T-cell (primary cell): ENCODE measurements at regions not wholly inside any gene's neighbourhood (a gene's known extent, or its start where the extent isn't known, plus 50 kb on each side); places are given as distances from the start of the nearest gene placed in this dataset.
"Not testable (repeated sequence)": the region's sequence is repeated elsewhere in the genome, so short reads cannot be mapped to it uniquely, and the experiment has no call there.

Experiments
- ATAC-seq, 4 experiments: fragments of 200-7000 bp in 3 of 4; fragments of 150-1000 bp in 1 of 4; cut with Tn5 transposase; replicated peaks in 1 of 4; 1 replicate in 3 of 4; 2 replicates in 1 of 4; pipeline ENCODE4 v1.10.0; 2021; ENCODE audit warnings: moderate library complexity in 3 of 4, mild to moderate bottlenecking in 2 of 4, moderate number of reproducible peaks in 1 of 4
- CTCF ChIA-PET, 2 donors: fragments of 300-600 bp; sonication (Branson Sonifier 250); formaldehyde crosslinking; loops; one replicate each; lab custom pipeline; 2022; ENCODE audit warnings: antibody characterized with exemption in 2 of 2; lab: Charles Lee
- POLR2A ChIA-PET, 2 donors: fragments of 300-600 bp; sonication (Branson Sonifier 250); formaldehyde crosslinking; loops; one replicate each; lab custom pipeline; 2022; ENCODE audit warnings: antibody characterized with exemption in 2 of 2; lab: Charles Lee
- DNase-seq, 35 experiments: peaks; one replicate each; pipeline versions ENCODE4 v3.0.0 to v3.0.0-alpha.2; 2013 to 2023
- H3K27ac ChIP-seq: one replicate; pipeline ENCODE4 v1.5.1; 2013; ENCODE audit warnings: low read length
- H3K27me3 ChIP-seq, 2 experiments: replicated peaks in 1 of 2; 1 replicate in 1 of 2; 2 replicates in 1 of 2; pipeline versions ENCODE4 v1.6.1 to v1.7.0; 2013; ENCODE audit warnings: low read length in 1 of 2, mixed read lengths in 1 of 2; ENCODE audit not compliant: control insufficient read depth in 2 of 2, insufficient read depth in 2 of 2; ENCODE audit errors: extremely low read depth in 1 of 2
- H3K36me3 ChIP-seq, 2 donors: 1 replicate in 1 of 2; 2 replicates in 1 of 2; pipeline versions ENCODE4 v1.6.1 to v1.7.0; 2013; ENCODE audit warnings: low read length in 1 of 2; ENCODE audit not compliant: control insufficient read depth in 2 of 2, insufficient read depth in 1 of 2; ENCODE audit errors: extremely low read depth in 1 of 2
- H3K4me1 ChIP-seq, 2 experiments: 1 replicate in 1 of 2; 2 replicates in 1 of 2; pipeline versions ENCODE4 v1.6.1 to v1.7.0; 2013; ENCODE audit warnings: low read length in 2 of 2, mixed read lengths in 1 of 2; ENCODE audit not compliant: insufficient read depth in 2 of 2, control insufficient read depth in 1 of 2; ENCODE audit errors: extremely low read depth in 1 of 2
- H3K4me3 ChIP-seq, 2 donors: 1 replicate in 1 of 2; 2 replicates in 1 of 2; pipeline versions ENCODE4 v1.5.1 to v1.7.0; 2013; ENCODE audit warnings: mild to moderate bottlenecking in 2 of 2, low read length in 1 of 2, moderate library complexity in 1 of 2; ENCODE audit not compliant: control insufficient read depth in 1 of 2; ENCODE audit errors: extremely low read depth in 1 of 2
- H3K9me3 ChIP-seq: 2 replicates; pipeline ENCODE4 v1.7.0; 2013
- H3K27ac Mint-ChIP-seq, 2 donors: one replicate each; pipeline ENCODE4 v1.8.0; 2020 to 2021; ENCODE audit warnings: mild to moderate bottlenecking in 2 of 2, mixed read lengths in 2 of 2
- H3K27me3 Mint-ChIP-seq, 2 donors: one replicate each; pipeline ENCODE4 v1.8.0; 2021 to 2022; ENCODE audit warnings: mixed read lengths in 2 of 2
- H3K36me3 Mint-ChIP-seq: one replicate; pipeline ENCODE4 v1.8.0; 2021; ENCODE audit warnings: mixed read lengths
- H3K4me1 Mint-ChIP-seq, 3 donors: one replicate each; pipeline ENCODE4 v1.8.0; 2020 to 2022; ENCODE audit warnings: mixed read lengths in 3 of 3, mild to moderate bottlenecking in 1 of 3
- H3K4me3 Mint-ChIP-seq, 3 donors: one replicate each; pipeline ENCODE4 v1.8.0; 2020 to 2022; ENCODE audit warnings: mild to moderate bottlenecking in 3 of 3, mixed read lengths in 3 of 3, moderate library complexity in 3 of 3
- H3K9me3 Mint-ChIP-seq, 3 donors: one replicate each; pipeline ENCODE4 v1.8.0; 2020 to 2022; ENCODE audit warnings: mixed read lengths in 3 of 3
- WGBS: methylation state at CpG from one replicate; pipeline ENCODE4 v1.1.5; 2013; ENCODE audit warnings: missing lambda C conversion rate; ENCODE audit not compliant: insufficient coverage; 5-methylcytosine and 5-hydroxymethylcytosine counted together

DNA sequence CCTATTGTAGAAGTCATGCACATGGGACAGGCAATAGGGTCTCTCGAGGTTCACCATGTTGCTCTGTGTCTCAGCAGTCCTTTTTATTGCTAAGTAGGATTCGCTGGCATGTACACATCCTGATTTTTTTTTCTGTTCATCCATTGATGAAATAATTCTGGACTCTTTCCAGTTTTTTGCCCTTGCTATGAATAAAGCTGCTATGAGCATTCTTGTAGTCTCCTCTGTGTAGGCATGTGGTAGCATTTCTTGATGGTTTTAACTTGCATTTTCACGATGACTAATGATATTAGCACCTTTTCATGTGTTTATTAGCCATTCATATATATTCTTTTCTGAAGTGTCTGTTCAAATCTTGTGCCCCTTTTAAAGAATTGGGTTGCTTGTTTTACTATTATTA, 65.8 kb upstream of the EDAR start:
- peaks cover 14 to 33% (median 30%) of the 10 kb centered on the region in 3 donors for H3K4me1 Mint-ChIP-seq
- no peak overlapping the region for H3K27ac Mint-ChIP-seq
- DNase-seq (no peak), ATAC-seq (no peak)
- Histone ChIP-seq H3K4me3 (no peak overlapping the region), H3K27me3 (peaks cover 0 to 3% of the 10 kb centered on the region in 2 experiments), H3K4me1 (peaks cover 3 to 6% of the 10 kb centered on the region in 2 experiments), H3K27ac (no peak overlapping the region), H3K9me3 (no peaks in the 10 kb centered on the region), H3K36me3 (no peaks in the 10 kb centered on the region)
- 100% methylated on average over 1 of the region's 3 CpGs for WGBS
- POLR2A ChIA-PET: interaction anchor here in 1 of 2 donors (0.6 kb wide), 1 partner anchor 19 kb away, joined by 4 read pairs; no protein-coding TSS in a partner anchor
- no peaks in the 10 kb centered on the region for H3K36me3 Mint-ChIP-seq
- H3K27me3 Mint-ChIP-seq: peaks cover 0 to 3% of the 10 kb centered on the region in 2 donors
- CTCF ChIA-PET: no interaction called here
- no peak overlapping the region for H3K4me3 Mint-ChIP-seq
- H3K9me3 Mint-ChIP-seq: no peaks in the 10 kb centered on the region

DNA sequence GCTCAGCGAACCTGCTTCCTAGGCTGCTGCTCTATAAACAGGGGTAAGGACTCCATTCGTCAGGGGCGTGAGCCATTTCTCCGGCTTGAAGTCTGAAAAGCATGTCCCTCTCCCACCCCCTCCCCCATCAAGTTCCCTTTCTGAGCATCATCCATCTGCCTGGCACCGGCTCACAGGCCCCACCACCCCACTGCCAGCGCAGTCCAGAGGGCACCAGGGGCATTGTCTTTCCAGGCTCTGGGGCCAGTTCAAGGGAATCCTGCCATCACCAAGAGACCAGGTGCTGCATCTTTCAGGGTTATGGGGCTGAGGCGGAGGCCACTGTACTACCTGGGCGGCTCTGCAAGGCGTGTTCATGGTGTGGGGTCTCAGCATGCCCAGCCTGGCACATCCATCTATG, 64.7 kb upstream of the EDAR start:
- H3K9me3 Mint-ChIP-seq: no peaks in the 10 kb centered on the region
- no peaks in the 10 kb centered on the region for H3K9me3 ChIP-seq
- WGBS: 96% methylated on average over 8 of the region's 9 CpGs
- H3K27ac Mint-ChIP-seq: no peak overlapping the region
- H3K27me3 ChIP-seq: peaks cover 0 to 3% of the 10 kb centered on the region in 2 experiments
- H3K27me3 Mint-ChIP-seq: peaks cover 0 to 3% of the 10 kb centered on the region in 2 donors
- peaks cover 18 to 29% (median 27%) of the 10 kb centered on the region in 3 donors for H3K4me1 Mint-ChIP-seq
- no peak overlapping the region for H3K4me3 ChIP-seq
- DNase-seq: no peak
- no peak overlapping the region for H3K4me3 Mint-ChIP-seq
- peaks cover 3 to 6% of the 10 kb centered on the region in 2 experiments for H3K4me1 ChIP-seq
- no peak overlapping the region for H3K27ac ChIP-seq
- POLR2A ChIA-PET: no interaction called here
- no peaks in the 10 kb centered on the region for H3K36me3 ChIP-seq
- no peak for ATAC-seq
- CTCF ChIA-PET: no interaction called here
- H3K36me3 Mint-ChIP-seq: no peaks in the 10 kb centered on the region

GRCh38 chr2:109052922-109053321, 63.9 kb upstream of the EDAR start:
- H3K27ac Mint-ChIP-seq: no peak overlapping the region
- Histone ChIP-seq H3K27me3 (peaks cover 0 to 3% of the 10 kb centered on the region in 2 experiments), H3K27ac (no peak overlapping the region), H3K9me3 (no peaks in the 10 kb centered on the region), H3K4me3 (no peak overlapping the region), H3K36me3 (no peaks in the 10 kb centered on the region), H3K4me1 (peaks cover 3 to 6% of the 10 kb centered on the region in 2 experiments)
- peaks cover 0 to 3% of the 10 kb centered on the region in 2 donors for H3K27me3 Mint-ChIP-seq
- POLR2A ChIA-PET: no interaction called here
- H3K9me3 Mint-ChIP-seq: no peaks in the 10 kb centered on the region
- DNase-seq (no peak), ATAC-seq (no peak)
- H3K36me3 Mint-ChIP-seq: no peaks in the 10 kb centered on the region
- H3K4me3 Mint-ChIP-seq: no peak overlapping the region
- H3K4me1 Mint-ChIP-seq: peaks cover 21 to 24% (median 21%) of the 10 kb centered on the region in 3 donors
- 92% methylated on average over 5 of the region's 6 CpGs for WGBS
- CTCF ChIA-PET: no interaction called here

DNA sequence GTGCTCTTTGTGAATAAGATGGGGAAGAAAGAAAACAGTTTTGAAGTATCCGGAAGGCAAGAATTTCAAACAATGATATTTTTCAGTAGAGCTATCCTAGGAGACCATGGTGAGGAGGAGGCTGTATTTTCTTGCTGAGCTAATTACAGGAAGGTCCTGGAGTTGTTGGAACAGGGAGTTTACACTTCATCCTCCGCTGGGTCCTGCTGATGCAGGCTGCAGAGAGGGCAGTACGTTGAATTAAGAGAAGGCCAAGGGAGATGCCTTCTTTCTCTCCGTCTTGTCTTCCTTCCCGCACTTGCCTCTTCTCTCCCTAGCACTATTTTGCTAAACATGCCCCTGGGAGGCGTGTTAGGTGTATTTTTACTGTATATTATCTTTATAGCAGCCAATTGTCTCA, 60.0 kb upstream of the EDAR start:
- no peak for ATAC-seq
- no peak overlapping the region for H3K27ac Mint-ChIP-seq
- POLR2A ChIA-PET: no interaction called here

GRCh38 chr2:109048163-109048562, 59.1 kb upstream of the EDAR start:
- ChIA-PET POLR2A (no interaction called here), CTCF (interaction anchor here in 1 of 2 donors (0.6 kb wide), 1 partner anchor 57 kb away, joined by 3 read pairs; no protein-coding TSS in a partner anchor)
- Histone ChIP-seq H3K9me3 (no peaks in the 10 kb centered on the region), H3K4me1 (peaks cover 0 to 15% of the 10 kb centered on the region in 2 experiments), H3K36me3 (no peaks in the 10 kb centered on the region), H3K27me3 (no peaks in the 10 kb centered on the region), H3K27ac (no peak overlapping the region), H3K4me3 (no peak overlapping the region)
- Mint-ChIP-seq H3K4me3 (no peak overlapping the region), H3K4me1 (peaks cover 19 to 38% (median 34%) of the 10 kb centered on the region in 3 donors), H3K9me3 (no peaks in the 10 kb centered on the region), H3K27ac (no peak overlapping the region), H3K27me3 (no peaks in the 10 kb centered on the region), H3K36me3 (no peaks in the 10 kb centered on the region)
- no CpG with 5 or more reads among the region's 1 CpG for WGBS
- no peak for ATAC-seq
- DNase-seq: no peak

More for the DNA sequence above, 60.0 kb upstream of the EDAR start:
- Mint-ChIP-seq H3K4me1 (peaks cover 19 to 32% (median 30%) of the 10 kb centered on the region in 3 donors), H3K9me3 (no peaks in the 10 kb centered on the region), H3K27me3 (no peaks in the 10 kb centered on the region), H3K36me3 (no peaks in the 10 kb centered on the region), H3K4me3 (no peak overlapping the region)
- Histone ChIP-seq H3K4me1 (peaks cover 0 to 15% of the 10 kb centered on the region in 2 experiments), H3K4me3 (no peak overlapping the region), H3K27me3 (no peaks in the 10 kb centered on the region), H3K27ac (no peak overlapping the region), H3K36me3 (no peaks in the 10 kb centered on the region), H3K9me3 (no peaks in the 10 kb centered on the region)
- CTCF ChIA-PET: no interaction called here
- WGBS: 100% methylated on average over 2 of the region's 6 CpGs
- DNase-seq: no peak

- POLR2A ChIA-PET, H3K4me3 Mint-ChIP-seq: not testable (repeated sequence)
- H3K27ac Mint-ChIP-seq: peak overlapping the region in 1 of 2 donors; percentile 82
Observed at GRCh38 chr2:109047569-109047968, 58.5 kb upstream of the EDAR start.

More at GRCh38 chr2:109047569-109047968, 58.5 kb upstream of the EDAR start:
- not testable (repeated sequence) for H3K27ac ChIP-seq, H3K36me3 ChIP-seq, H3K27me3 Mint-ChIP-seq, H3K27me3 ChIP-seq, H3K9me3 Mint-ChIP-seq, ATAC-seq, H3K36me3 Mint-ChIP-seq, DNase-seq, H3K9me3 ChIP-seq, H3K4me3 ChIP-seq
- peaks cover 0 to 15% of the 10 kb centered on the region in 2 experiments for H3K4me1 ChIP-seq
- 100% methylated on average over 1 of the region's 5 CpGs for WGBS
- peaks cover 19 to 41% (median 34%) of the 10 kb centered on the region in 3 donors for H3K4me1 Mint-ChIP-seq
- CTCF ChIA-PET: interaction anchor here in 1 of 2 donors (0.6 kb wide), 1 partner anchor 56 kb away, joined by 3 read pairs; no protein-coding TSS in a partner anchor
